ENCODE measurements at regions not wholly inside any gene's neighbourhood (a gene's known extent, or its start where the extent isn't known, plus 50 kb on each side); places are given as distances from the start of the nearest gene placed in this dataset.
"Not testable (repeated sequence)": the region's sequence is repeated elsewhere in the genome, so short reads cannot be mapped to it uniquely, and the experiment has no call there.

GRCh38 chr17:33952425-33952824 is 302.7 kb upstream of the CCL2 start:
- 41 to 50% methylated on average over 1 of the region's 1 CpG for WGBS, 2 donors
- peaks cover 0 to 17% (median 0%) of the 10 kb centered on the region in 4 donors for H3K27me3 ChIP-seq
- H3K4me1 ChIP-seq: peaks cover 0 to 19% (median 0%) of the 10 kb centered on the region in 3 donors
- intact Hi-C loops (cut with DNase I): no loop called here
- no peak for DNase-seq
- H3K4me3 ChIP-seq: no peak overlapping the region
- no peaks in the 10 kb centered on the region for H3K9me3 ChIP-seq
- H3K27ac ChIP-seq: no peak overlapping the region
- TF ChIP-seq CTCF (IDR thresholded peaks at IDR 0.05): no peak
- no peak for TF ChIP-seq POLR2A (IDR thresholded peaks at IDR 0.05)
- H3K36me3 ChIP-seq: no peaks in the 10 kb centered on the region

GRCh38 chr17:33954597-33954996 is 300.5 kb upstream of the CCL2 start:
- intact Hi-C loops (cut with DNase I): no loop called here
- TF ChIP-seq CTCF (IDR thresholded peaks at IDR 0.05) (no peak), POLR2A (IDR thresholded peaks at IDR 0.05) (no peak)
- Histone ChIP-seq H3K4me1 (peaks cover 0 to 19% (median 0%) of the 10 kb centered on the region in 3 donors), H3K36me3 (no peaks in the 10 kb centered on the region), H3K9me3 (peaks cover 0 to 11% (median 11%) of the 10 kb centered on the region in 3 donors), H3K4me3 (no peak overlapping the region), H3K27me3 (peaks cover 0 to 17% (median 0%) of the 10 kb centered on the region in 4 donors), H3K27ac (no peak overlapping the region)
- DNase-seq: no peak
- 60 to 72% methylated on average over 3 of the region's 3 CpGs for WGBS, 2 donors

- Histone ChIP-seq H3K36me3 (no peaks in the 10 kb centered on the region), H3K27ac (no peak overlapping the region), H3K4me3 (no peak overlapping the region), H3K9me3 (peaks cover 0 to 11% (median 11%) of the 10 kb centered on the region in 3 donors), H3K4me1 (peaks cover 0 to 14% (median 0%) of the 10 kb centered on the region in 3 donors), H3K27me3 (peaks cover 0 to 17% (median 0%) of the 10 kb centered on the region in 4 donors)
- intact Hi-C loops (cut with DNase I): no loop called here
- DNase-seq: no peak
- TF ChIP-seq POLR2A (IDR thresholded peaks at IDR 0.05) (no peak), CTCF (IDR thresholded peaks at IDR 0.05) (no peak)
- WGBS, 2 donors: 18 to 45% methylated on average over 2 of the region's 2 CpGs
Observed at GRCh38 chr17:33955461-33955860, 299.6 kb upstream of the CCL2 start.

GRCh38 chr17:33959098-33959497 is 296.0 kb upstream of the CCL2 start:
- H3K4me3 ChIP-seq; intact Hi-C loops (cut with DNase I); H3K36me3 ChIP-seq; DNase-seq; H3K27ac ChIP-seq; H3K4me1 ChIP-seq: not testable (repeated sequence)
- Histone ChIP-seq H3K27me3 (peaks cover 0 to 17% (median 0%) of the 10 kb centered on the region in 4 donors), H3K9me3 (peaks cover 0 to 11% (median 11%) of the 10 kb centered on the region in 3 donors)

GRCh38 chr17:33962857-33963655 is 292.0 kb upstream of the CCL2 start:
- 53 to 65% methylated on average over 7 of the region's 7 CpGs for WGBS, 2 donors
- no peak overlapping the region for H3K4me3 ChIP-seq
- peaks cover 0 to 36% (median 11%) of the 10 kb centered on the region in 3 donors for H3K4me1 ChIP-seq
- peaks cover 0 to 11% (median 11%) of the 10 kb centered on the region in 3 donors for H3K9me3 ChIP-seq
- no peaks in the 10 kb centered on the region for H3K36me3 ChIP-seq
- H3K27ac ChIP-seq: no peak overlapping the region
- no peak for TF ChIP-seq CTCF (IDR thresholded peaks at IDR 0.05)
- no peak for TF ChIP-seq POLR2A (IDR thresholded peaks at IDR 0.05)
- no peaks in the 10 kb centered on the region for H3K27me3 ChIP-seq
- DNase-seq: no peak
- intact Hi-C loops (cut with DNase I): no loop called here

All from esophagus squamous epithelium (tissue), 5 donors.